ENCODE measurements at regions not wholly inside any gene's neighbourhood (a gene's known extent, or its start where the extent isn't known, plus 50 kb on each side); places are given as distances from the start of the nearest gene placed in this dataset.

- Mint-ChIP-seq H3K4me3 (ENCODE audit: unreplicated experiment) (no peak overlapping the region), H3K4me1 (ENCODE audit: unreplicated experiment) (no peaks in the 10 kb centered on the region), H3K27ac (ENCODE audit: unreplicated experiment) (no peak overlapping the region), H3K27me3 (ENCODE audit: unreplicated experiment) (peaks cover 6% of the 10 kb centered on the region), H3K9me3 (ENCODE audit: unreplicated experiment) (no peaks in the 10 kb centered on the region), H3K36me3 (ENCODE audit: unreplicated experiment) (no peaks in the 10 kb centered on the region)
- no peak for DNase-seq (ENCODE audit: extremely low spot score, unreplicated experiment)
- TF ChIP-seq CTCF (IDR thresholded peaks at IDR 0.05), result no peak
These were observed 211.1 kb downstream of the GUCY2F start for GRCh38 chrX:109270580-109271484.

- H3K9me3 Mint-ChIP-seq (ENCODE audit: unreplicated experiment), result no peaks in the 10 kb centered on the region
- no peak for TF ChIP-seq CTCF (IDR thresholded peaks at IDR 0.05)
- no peaks in the 10 kb centered on the region for H3K27me3 Mint-ChIP-seq (ENCODE audit: unreplicated experiment)
- DNase-seq (ENCODE audit: extremely low spot score, unreplicated experiment), result no peak
- no peaks in the 10 kb centered on the region for H3K4me1 Mint-ChIP-seq (ENCODE audit: unreplicated experiment)
- H3K27ac Mint-ChIP-seq (ENCODE audit: unreplicated experiment), result no peak overlapping the region
- H3K36me3 Mint-ChIP-seq (ENCODE audit: unreplicated experiment), result no peaks in the 10 kb centered on the region
- no peak overlapping the region for H3K4me3 Mint-ChIP-seq (ENCODE audit: unreplicated experiment)
These were observed 213.5 kb downstream of the GUCY2F start for GRCh38 chrX:109268340-109268739.

- H3K27me3 Mint-ChIP-seq (ENCODE audit: unreplicated experiment), result peaks cover 5% of the 10 kb centered on the region
- no peak overlapping the region for H3K27ac Mint-ChIP-seq (ENCODE audit: unreplicated experiment)
- no peaks in the 10 kb centered on the region for H3K9me3 Mint-ChIP-seq (ENCODE audit: unreplicated experiment)
- DNase-seq (ENCODE audit: extremely low spot score, unreplicated experiment), result no peak
- H3K4me1 Mint-ChIP-seq (ENCODE audit: unreplicated experiment), result no peaks in the 10 kb centered on the region
- TF ChIP-seq CTCF (IDR thresholded peaks at IDR 0.05), result no peak
- no peaks in the 10 kb centered on the region for H3K36me3 Mint-ChIP-seq (ENCODE audit: unreplicated experiment)
- H3K4me3 Mint-ChIP-seq (ENCODE audit: unreplicated experiment), result no peak overlapping the region
These were observed 215.9 kb downstream of the GUCY2F start for GRCh38 chrX:109266034-109266433.

- H3K4me1 Mint-ChIP-seq (ENCODE audit: unreplicated experiment), result no peaks in the 10 kb centered on the region
- H3K27ac Mint-ChIP-seq (ENCODE audit: unreplicated experiment), result no peak overlapping the region
- H3K27me3 Mint-ChIP-seq (ENCODE audit: unreplicated experiment), result peaks cover 10% of the 10 kb centered on the region
- no peak for TF ChIP-seq CTCF (IDR thresholded peaks at IDR 0.05)
- no peak overlapping the region for H3K4me3 Mint-ChIP-seq (ENCODE audit: unreplicated experiment)
- no peak for DNase-seq (ENCODE audit: extremely low spot score, unreplicated experiment)
- no peaks in the 10 kb centered on the region for H3K9me3 Mint-ChIP-seq (ENCODE audit: unreplicated experiment)
- H3K36me3 Mint-ChIP-seq (ENCODE audit: unreplicated experiment), result no peaks in the 10 kb centered on the region
These were observed 217.0 kb downstream of the GUCY2F start for GRCh38 chrX:109264878-109265277.

- TF ChIP-seq CTCF (IDR thresholded peaks at IDR 0.05), result no peak
- H3K4me1 Mint-ChIP-seq (ENCODE audit: unreplicated experiment), result no peaks in the 10 kb centered on the region
- H3K4me3 Mint-ChIP-seq (ENCODE audit: unreplicated experiment), result no peak overlapping the region
- peaks cover 15% of the 10 kb centered on the region for H3K27me3 Mint-ChIP-seq (ENCODE audit: unreplicated experiment)
- DNase-seq (ENCODE audit: extremely low spot score, unreplicated experiment), result no peak
- H3K36me3 Mint-ChIP-seq (ENCODE audit: unreplicated experiment), result no peaks in the 10 kb centered on the region
- no peak overlapping the region for H3K27ac Mint-ChIP-seq (ENCODE audit: unreplicated experiment)
- no peaks in the 10 kb centered on the region for H3K9me3 Mint-ChIP-seq (ENCODE audit: unreplicated experiment)
These were observed 220.6 kb downstream of the GUCY2F start for GRCh38 chrX:109261279-109261678.

All from osteocyte (in vitro differentiated cells).